ENCODE measurements at regions not wholly inside any gene's neighbourhood (a gene's known extent, or its start where the extent isn't known, plus 50 kb on each side); places are given as distances from the start of the nearest gene placed in this dataset.

DNA sequence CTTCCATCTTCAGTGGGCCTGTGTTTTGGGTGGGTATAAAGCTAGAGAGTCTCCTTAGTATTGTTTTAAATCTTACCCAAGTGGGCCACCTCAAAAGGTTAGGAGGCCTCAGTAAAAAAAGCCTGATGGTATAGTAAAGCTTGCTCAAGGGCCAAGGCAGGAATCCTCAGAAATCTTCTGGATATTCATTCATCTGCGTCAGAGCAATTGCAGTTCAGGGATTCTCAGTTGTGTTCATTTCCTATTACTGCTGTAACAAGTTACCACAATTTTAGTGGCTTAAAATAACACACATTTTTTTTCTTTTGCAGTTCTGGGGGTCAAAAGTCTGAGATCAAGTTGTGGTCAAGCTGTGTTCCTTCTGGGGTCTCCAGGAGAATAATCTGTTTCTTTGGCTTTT is 985.5 kb downstream of the TLE4 start:
- Histone ChIP-seq H3K27me3 (no peaks in the 10 kb centered on the region), H3K4me3 (no peak overlapping the region), H3K36me3 (no peaks in the 10 kb centered on the region), H3K27ac (no peak overlapping the region), H3K9me3 (peaks cover 0 to 3% (median 0%) of the 10 kb centered on the region in 12 donors), H3K4me1 (no peaks in the 10 kb centered on the region)
- WGBS, 4 donors, result 75 to 88% (median 83%) methylated on average over 1 of the region's 1 CpG
- intact Hi-C loops (cut with DNase I), result loop anchor here in 1 of 10 donors (10.0 kb wide), 1 partner anchor 78 kb away; no protein-coding TSS in a partner anchor
- TF ChIP-seq POLR2A (IDR thresholded peaks at IDR 0.05) (no peak), CTCF (IDR thresholded peaks at IDR 0.05) (no peak)
- DNase-seq, result no peak
- no peak for ATAC-seq

DNA sequence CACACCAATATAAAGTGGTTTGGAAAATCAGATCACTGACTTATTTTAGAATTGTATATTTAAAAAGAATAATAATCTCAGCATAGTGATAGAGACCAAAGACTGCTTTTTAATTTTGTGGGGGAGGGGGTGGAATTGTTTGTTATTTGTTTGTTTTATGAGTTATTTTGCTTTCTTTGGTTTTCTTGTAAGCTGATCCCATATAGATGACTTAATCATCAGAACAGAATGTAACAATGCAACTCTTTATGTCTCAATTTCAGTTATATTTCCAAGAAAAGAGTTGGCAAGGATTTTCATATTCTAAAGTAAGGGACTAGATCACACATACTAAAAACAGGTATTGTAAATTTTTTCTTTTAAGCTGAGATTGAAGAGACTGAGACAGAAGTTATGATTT is 984.9 kb downstream of the TLE4 start:
- DNase-seq (no peak), ATAC-seq (no peak)
- Histone ChIP-seq H3K4me1 (no peaks in the 10 kb centered on the region), H3K9me3 (peaks cover 0 to 3% (median 0%) of the 10 kb centered on the region in 12 donors), H3K27ac (no peak overlapping the region), H3K27me3 (no peaks in the 10 kb centered on the region), H3K36me3 (no peaks in the 10 kb centered on the region), H3K4me3 (no peak overlapping the region)
- intact Hi-C loops (cut with DNase I), result loop anchor here in 1 of 10 donors (10.0 kb wide), 1 partner anchor 78 kb away; no protein-coding TSS in a partner anchor
- TF ChIP-seq POLR2A (IDR thresholded peaks at IDR 0.05) (no peak), CTCF (IDR thresholded peaks at IDR 0.05) (no peak)

DNA sequence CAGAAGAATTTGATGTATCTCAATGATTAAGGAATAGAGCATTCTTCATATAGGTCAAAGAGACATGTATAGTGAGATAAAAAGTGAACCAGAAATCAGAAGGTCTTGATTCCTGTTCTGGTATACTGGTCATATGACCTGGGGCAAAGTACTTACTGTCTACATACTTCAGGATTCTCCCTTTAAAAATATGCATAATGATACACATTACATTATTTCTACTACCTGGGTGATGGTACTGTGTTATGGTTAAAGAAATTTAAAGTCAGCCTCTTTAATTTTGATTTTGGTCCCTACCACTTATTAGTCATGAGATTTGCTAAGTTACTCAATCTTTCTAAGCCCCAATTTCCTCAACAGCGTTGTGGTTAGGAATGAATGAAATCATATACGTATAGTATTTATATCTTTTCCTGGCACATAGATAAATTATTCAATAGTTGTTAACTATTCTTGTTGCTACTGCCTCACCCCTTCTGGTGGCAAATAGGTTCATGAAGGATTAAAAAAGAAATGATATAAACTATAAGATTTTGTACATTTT is 984.1 kb downstream of the TLE4 start:
- peaks cover 0 to 3% (median 0%) of the 10 kb centered on the region in 12 donors for H3K9me3 ChIP-seq
- ATAC-seq (no peak), DNase-seq (no peak)
- no peaks in the 10 kb centered on the region for H3K27me3 ChIP-seq
- 60 to 79% (median 64%) methylated on average over 2 of the region's 2 CpGs for WGBS, 4 donors
- intact Hi-C loops (cut with DNase I), result loop anchor here in 1 of 10 donors (10.0 kb wide), 1 partner anchor 79 kb away; no protein-coding TSS in a partner anchor
- H3K27ac ChIP-seq, result no peak overlapping the region
- no peaks in the 10 kb centered on the region for H3K36me3 ChIP-seq
- H3K4me3 ChIP-seq, result no peak overlapping the region
- TF ChIP-seq POLR2A (IDR thresholded peaks at IDR 0.05) (no peak), CTCF (IDR thresholded peaks at IDR 0.05) (no peak)
- H3K4me1 ChIP-seq, result no peaks in the 10 kb centered on the region

DNA sequence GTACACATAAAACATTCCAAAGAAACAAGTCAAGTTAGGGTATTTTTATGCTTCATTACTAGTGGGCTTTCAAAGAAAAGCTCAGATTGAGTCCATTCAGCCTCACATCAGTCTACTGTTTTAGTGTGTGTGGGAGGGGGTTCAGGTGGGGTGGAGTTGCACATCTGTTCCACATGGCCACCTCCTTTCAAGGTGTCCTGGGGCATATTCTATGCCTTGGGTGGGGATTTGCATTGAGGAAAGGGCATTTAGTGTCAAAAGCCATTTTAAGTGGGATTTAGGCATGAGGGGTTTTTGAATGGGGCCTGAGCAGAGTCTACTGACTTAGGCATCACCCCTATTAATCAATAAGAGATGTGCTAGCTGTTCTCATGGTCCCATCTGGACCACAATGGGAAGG is 983.1 kb downstream of the TLE4 start:
- no peak overlapping the region for H3K27ac ChIP-seq
- H3K9me3 ChIP-seq, result peaks cover 0 to 3% (median 0%) of the 10 kb centered on the region in 12 donors
- ATAC-seq, result no peak
- H3K4me1 ChIP-seq, result no peaks in the 10 kb centered on the region
- H3K27me3 ChIP-seq, result peaks cover 0 to 4% (median 0%) of the 10 kb centered on the region in 9 donors
- no peaks in the 10 kb centered on the region for H3K36me3 ChIP-seq
- no peak for TF ChIP-seq CTCF (IDR thresholded peaks at IDR 0.05)
- no peak for TF ChIP-seq POLR2A (IDR thresholded peaks at IDR 0.05)
- H3K4me3 ChIP-seq, result no peak overlapping the region
- intact Hi-C loops (cut with DNase I), result loop anchor here in 1 of 10 donors (10.0 kb wide), 1 partner anchor 80 kb away; no protein-coding TSS in a partner anchor
- DNase-seq, result no peak
